ENCODE measurements at regions not wholly inside any gene's neighbourhood (a gene's known extent, or its start where the extent isn't known, plus 50 kb on each side); places are given as distances from the start of the nearest gene placed in this dataset.

GRCh38 chr3:43783987-43784639, 93.4 kb downstream of the ABHD5 start:
- no peak for TF ChIP-seq GATA3 (IDR thresholded peaks at IDR 0.05; ENCODE audit: low read depth, low read length)
- no peak for TF ChIP-seq GATA2 (IDR thresholded peaks at IDR 0.05; ENCODE audit: low read depth, low read length)

- TF ChIP-seq GATA3 (IDR thresholded peaks at IDR 0.05; ENCODE audit: low read depth, low read length) (no peak), GATA2 (IDR thresholded peaks at IDR 0.05; ENCODE audit: low read depth, low read length) (no peak)
These were observed 93.9 kb downstream of the ABHD5 start for GRCh38 chr3:43784640-43785011.

- TF ChIP-seq GATA3 (IDR thresholded peaks at IDR 0.05; ENCODE audit: low read depth, low read length) (no peak), GATA2 (IDR thresholded peaks at IDR 0.05; ENCODE audit: low read depth, low read length) (no peak)
These were observed 94.8 kb downstream of the ABHD5 start for GRCh38 chr3:43785551-43785950.

- TF ChIP-seq GATA2 (IDR thresholded peaks at IDR 0.05; ENCODE audit: low read depth, low read length) (0 out of 2 replicates have a peak, but pooled peaks have one; percentile 22), GATA3 (IDR thresholded peaks at IDR 0.05; ENCODE audit: low read depth, low read length) (no peak)
These were observed 95.4 kb downstream of the ABHD5 start for GRCh38 chr3:43786102-43786501.

GRCh38 chr3:43786526-43787305, 96.0 kb downstream of the ABHD5 start:
- TF ChIP-seq GATA2 (IDR thresholded peaks at IDR 0.05; ENCODE audit: low read depth, low read length), result no peak
- TF ChIP-seq GATA3 (IDR thresholded peaks at IDR 0.05; ENCODE audit: low read depth, low read length), result no peak

GRCh38 chr3:43787330-43787729, 96.6 kb downstream of the ABHD5 start:
- TF ChIP-seq GATA2 (IDR thresholded peaks at IDR 0.05; ENCODE audit: low read depth, low read length) (no peak), GATA3 (IDR thresholded peaks at IDR 0.05; ENCODE audit: low read depth, low read length) (no peak)

GRCh38 chr3:43789028-43789427, 98.3 kb downstream of the ABHD5 start:
- TF ChIP-seq GATA3 (IDR thresholded peaks at IDR 0.05; ENCODE audit: low read depth, low read length), result no peak
- no peak for TF ChIP-seq GATA2 (IDR thresholded peaks at IDR 0.05; ENCODE audit: low read depth, low read length)

- TF ChIP-seq GATA3 (IDR thresholded peaks at IDR 0.05; ENCODE audit: low read depth, low read length) (no peak), GATA2 (IDR thresholded peaks at IDR 0.05; ENCODE audit: low read depth, low read length) (no peak)
These were observed 99.3 kb downstream of the ABHD5 start for GRCh38 chr3:43790060-43790459.

GRCh38 chr3:43790476-43790875, 99.7 kb downstream of the ABHD5 start:
- TF ChIP-seq GATA2 (IDR thresholded peaks at IDR 0.05; ENCODE audit: low read depth, low read length), result no peak

GRCh38 chr3:43791246-43791645, 100.5 kb downstream of the ABHD5 start:
- TF ChIP-seq GATA2 (IDR thresholded peaks at IDR 0.05; ENCODE audit: low read depth, low read length), result no peak
- TF ChIP-seq GATA3 (IDR thresholded peaks at IDR 0.05; ENCODE audit: low read depth, low read length), result no peak

- no peak for TF ChIP-seq GATA2 (IDR thresholded peaks at IDR 0.05; ENCODE audit: low read depth, low read length)
- TF ChIP-seq GATA3 (IDR thresholded peaks at IDR 0.05; ENCODE audit: low read depth, low read length), result no peak
These were observed 102.2 kb downstream of the ABHD5 start for GRCh38 chr3:43792904-43793303.

- TF ChIP-seq GATA2 (IDR thresholded peaks at IDR 0.05; ENCODE audit: low read depth, low read length), result no peak
- no peak for TF ChIP-seq GATA3 (IDR thresholded peaks at IDR 0.05; ENCODE audit: low read depth, low read length)
These were observed 103.1 kb downstream of the ABHD5 start for GRCh38 chr3:43793648-43794372.

GRCh38 chr3:43794776-43795175, 104.0 kb downstream of the ABHD5 start:
- TF ChIP-seq GATA2 (IDR thresholded peaks at IDR 0.05; ENCODE audit: low read depth, low read length), result no peak
- TF ChIP-seq GATA3 (IDR thresholded peaks at IDR 0.05; ENCODE audit: low read depth, low read length), result no peak

GRCh38 chr3:43795491-43795890, 104.8 kb downstream of the ABHD5 start:
- TF ChIP-seq GATA3 (IDR thresholded peaks at IDR 0.05; ENCODE audit: low read depth, low read length), result no peak
- TF ChIP-seq GATA2 (IDR thresholded peaks at IDR 0.05; ENCODE audit: low read depth, low read length), result no peak

Measured in SH-SY5Y (cell line).